Right hindlimb (tissue), 1 donor: ENCODE measurements at regions not wholly inside any gene's neighbourhood (a gene's known extent, or its start where the extent isn't known, plus 50 kb on each side); places are given as distances from the start of the nearest gene placed in this dataset.
"Not testable (repeated sequence)": the region's sequence is repeated elsewhere in the genome, so short reads cannot be mapped to it uniquely, and the experiment has no call there.

Experiments used
- DNase-seq: peaks from one replicate; pipeline ENCODE4 v3.0.0-alpha.2; 2018

GRCh38 chr17:79560527-79560926 lies 50.3 kb downstream of the RBFOX3 start:
- no peak for DNase-seq

GRCh38 chr17:79559111-79559887 lies 51.6 kb downstream of the RBFOX3 start:
- DNase-seq: no peak

DNA sequence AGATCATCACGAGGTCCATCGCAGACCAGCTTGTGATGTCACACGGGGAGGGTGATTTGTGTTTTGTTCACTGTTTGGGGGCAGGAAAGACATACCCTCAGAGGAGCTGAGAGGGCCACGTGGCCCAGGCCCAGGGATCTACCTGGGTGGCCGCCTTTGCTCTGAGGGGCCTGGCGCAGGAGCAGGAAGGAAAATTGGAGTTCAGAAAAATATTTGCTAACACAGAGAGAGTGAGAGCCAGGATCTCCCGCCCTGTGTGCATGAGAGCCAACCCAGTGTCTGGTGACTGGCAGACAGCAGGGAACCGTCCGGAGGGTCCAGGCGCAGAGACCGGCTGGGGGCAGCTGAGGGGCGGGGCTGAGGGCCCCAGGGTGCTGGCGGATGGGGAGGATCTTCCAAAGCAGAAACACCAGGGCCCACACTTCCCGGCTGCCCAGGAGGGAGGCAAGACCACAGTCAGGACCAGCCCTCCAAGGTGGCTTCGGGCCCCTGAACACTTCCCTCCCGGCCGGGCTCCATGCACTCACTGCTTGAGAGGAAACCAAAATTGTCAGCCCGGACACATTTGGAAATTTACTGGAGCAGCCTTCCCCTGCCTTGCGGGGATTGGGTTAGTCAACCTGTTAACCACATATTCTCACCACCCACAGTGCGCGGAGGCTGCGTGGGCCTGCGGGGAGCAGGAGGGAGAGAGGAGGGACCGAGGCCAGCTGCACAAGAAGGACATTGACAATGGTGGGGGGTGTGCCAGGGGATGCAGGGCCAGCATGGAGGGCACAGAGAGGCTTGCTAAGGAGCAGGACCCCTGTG lies 52.6 kb downstream of the RBFOX3 start:
- DNase-seq: peak; percentile 49

- no peak for DNase-seq
Measured at GRCh38 chr17:79557276-79558090, 53.4 kb downstream of the RBFOX3 start.

DNA sequence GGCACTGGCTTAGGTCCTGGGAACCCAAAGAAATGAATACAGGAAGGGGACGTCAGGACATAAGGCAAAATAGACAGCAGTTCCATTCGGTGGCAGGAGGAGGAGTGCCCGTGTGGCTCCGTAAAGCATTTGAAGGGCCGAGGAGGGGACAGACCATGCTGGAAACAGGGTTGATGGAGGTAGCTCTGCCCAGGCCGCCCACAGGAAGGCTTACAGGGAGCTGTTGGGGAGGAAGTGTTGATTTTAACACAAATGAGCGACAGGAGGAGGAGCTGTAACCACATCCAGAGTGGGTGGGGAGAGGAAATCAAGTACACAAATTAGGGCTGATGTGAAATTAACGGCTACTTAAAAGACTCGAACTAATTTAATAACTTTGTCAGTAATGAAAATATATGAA lies 54.6 kb downstream of the RBFOX3 start:
- no peak for DNase-seq

- DNase-seq: no peak
Measured at GRCh38 chr17:79555543-79555942, 55.3 kb downstream of the RBFOX3 start.

DNA sequence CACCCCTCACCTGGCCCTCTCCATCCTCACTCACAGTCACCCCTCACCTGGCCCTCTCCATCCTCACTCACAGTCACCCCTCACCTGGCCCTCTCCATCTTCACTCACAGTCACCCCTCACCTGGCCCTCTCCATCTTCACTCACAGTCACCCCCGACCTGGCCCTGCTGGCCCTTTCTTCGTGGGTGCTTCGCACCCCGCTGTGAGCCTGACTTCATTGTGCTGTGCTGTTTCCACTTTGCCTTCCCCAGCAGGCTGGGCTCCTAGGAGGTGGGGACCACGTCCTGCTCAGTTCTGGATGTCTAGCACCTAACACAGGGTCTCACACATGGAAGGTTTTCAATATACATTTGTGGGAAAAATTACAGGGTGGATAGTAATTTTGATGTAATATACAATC lies 56.5 kb downstream of the RBFOX3 start:
- DNase-seq: not testable (repeated sequence)

DNA sequence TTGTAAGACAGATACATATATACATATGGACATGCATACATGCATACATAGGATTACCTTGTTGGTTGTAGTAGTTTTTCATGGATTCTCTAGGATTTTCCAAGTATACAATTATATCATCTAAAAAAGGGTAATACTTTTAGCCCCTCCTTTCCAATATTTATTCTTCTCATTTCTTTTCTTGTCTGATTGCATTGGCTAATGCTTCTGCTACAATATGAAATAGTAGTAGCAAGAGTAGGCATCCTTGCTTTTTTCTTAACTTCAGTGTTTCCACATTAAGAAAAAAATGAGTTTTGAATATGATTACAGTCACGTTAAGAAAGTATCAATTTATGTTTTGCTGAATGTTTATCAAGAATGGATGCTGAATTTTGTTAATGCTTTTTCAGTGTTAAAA lies 58.0 kb downstream of the RBFOX3 start:
- no peak for DNase-seq

GRCh38 chr17:79552405-79552804 lies 58.4 kb downstream of the RBFOX3 start:
- no peak for DNase-seq

- no peak for DNase-seq
Measured at GRCh38 chr17:79549141-79549915, 61.5 kb downstream of the RBFOX3 start.

- DNase-seq: no peak
Measured at GRCh38 chr17:79548116-79548515, 62.7 kb downstream of the RBFOX3 start.

DNA sequence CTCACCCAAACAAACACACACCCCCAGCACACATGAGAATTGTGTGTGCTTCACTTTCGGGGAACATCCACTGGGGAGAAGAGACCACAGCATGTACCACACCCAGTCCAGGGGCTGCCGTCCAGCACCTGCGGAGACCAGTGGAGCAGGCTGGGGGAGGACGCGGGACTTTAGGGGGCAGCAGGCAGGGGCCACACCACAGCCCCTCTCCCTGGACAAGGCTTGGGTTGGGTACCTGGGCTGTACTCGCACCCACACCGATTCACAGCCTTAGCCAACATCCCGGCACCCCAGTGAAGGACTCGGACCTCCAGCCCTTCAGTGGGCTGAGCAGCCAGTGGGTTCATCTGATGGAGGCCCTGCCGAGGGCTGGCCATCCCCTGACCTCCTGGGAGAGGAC lies 63.3 kb downstream of the RBFOX3 start:
- DNase-seq: no peak

- DNase-seq: not testable (repeated sequence)
Measured at GRCh38 chr17:79547171-79547570, 63.7 kb downstream of the RBFOX3 start.

- DNase-seq: no peak
Measured at GRCh38 chr17:79546386-79546785, 64.5 kb downstream of the RBFOX3 start.

- DNase-seq: no peak
Measured at GRCh38 chr17:79545251-79546005, 65.4 kb downstream of the RBFOX3 start.

DNA sequence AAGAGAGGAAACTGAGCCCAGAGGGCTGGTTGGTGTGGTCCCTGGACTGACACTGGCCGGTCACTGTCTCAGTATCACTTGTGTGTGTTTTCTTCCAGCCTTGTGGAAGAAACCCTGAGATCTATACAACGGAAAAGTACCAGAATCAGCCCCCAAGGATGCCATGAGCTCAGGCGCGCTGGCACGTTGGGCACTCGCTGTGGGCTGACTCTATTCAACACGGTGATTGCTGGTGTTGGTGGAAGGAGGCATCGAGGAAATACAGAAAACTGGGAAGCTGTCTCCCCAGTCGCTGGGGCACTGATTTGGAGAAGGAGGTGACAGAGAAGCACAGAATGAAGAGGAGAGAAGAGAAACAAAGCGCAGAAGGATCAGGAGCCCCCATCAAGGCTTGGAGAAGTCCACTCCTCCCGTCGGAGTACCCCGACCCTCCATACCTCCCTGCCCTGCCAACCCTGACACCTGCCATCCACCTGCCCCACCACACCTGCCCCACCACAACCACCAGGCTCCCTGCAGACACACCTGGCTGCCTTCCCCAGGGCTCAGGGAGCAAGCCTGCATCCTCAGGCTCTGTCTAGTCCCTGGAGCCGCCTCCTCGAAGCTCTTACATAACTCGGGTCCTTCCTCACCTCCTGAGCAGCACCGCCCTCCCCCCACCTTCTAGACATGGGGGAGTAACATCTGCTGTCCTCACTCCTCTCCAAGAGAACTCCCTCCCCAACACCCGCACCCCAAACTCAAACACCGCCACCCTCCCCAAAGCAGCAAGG lies 66.5 kb downstream of the RBFOX3 start:
- DNase-seq: no peak

DNA sequence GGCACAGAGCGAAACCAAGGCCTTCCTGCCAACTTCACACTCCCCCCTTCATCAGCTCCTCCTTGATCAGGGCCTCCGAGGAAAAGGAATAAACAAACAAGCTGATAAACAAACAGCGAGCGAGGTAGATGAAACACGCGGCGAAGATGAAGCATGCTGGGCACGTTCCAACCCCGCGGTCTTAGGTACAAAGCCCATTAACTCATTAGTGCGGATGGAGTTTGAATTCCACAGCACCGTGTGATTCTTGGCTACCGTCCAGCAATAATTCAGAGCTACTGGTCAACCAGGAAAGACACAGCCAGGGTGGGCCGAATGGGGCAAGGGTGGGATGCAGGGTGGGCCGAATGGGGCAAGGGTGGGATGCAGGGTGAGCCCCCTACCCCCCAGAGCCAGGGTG lies 67.3 kb downstream of the RBFOX3 start:
- DNase-seq: no peak

GRCh38 chr17:79542718-79543117 lies 68.1 kb downstream of the RBFOX3 start:
- DNase-seq: no peak

DNA sequence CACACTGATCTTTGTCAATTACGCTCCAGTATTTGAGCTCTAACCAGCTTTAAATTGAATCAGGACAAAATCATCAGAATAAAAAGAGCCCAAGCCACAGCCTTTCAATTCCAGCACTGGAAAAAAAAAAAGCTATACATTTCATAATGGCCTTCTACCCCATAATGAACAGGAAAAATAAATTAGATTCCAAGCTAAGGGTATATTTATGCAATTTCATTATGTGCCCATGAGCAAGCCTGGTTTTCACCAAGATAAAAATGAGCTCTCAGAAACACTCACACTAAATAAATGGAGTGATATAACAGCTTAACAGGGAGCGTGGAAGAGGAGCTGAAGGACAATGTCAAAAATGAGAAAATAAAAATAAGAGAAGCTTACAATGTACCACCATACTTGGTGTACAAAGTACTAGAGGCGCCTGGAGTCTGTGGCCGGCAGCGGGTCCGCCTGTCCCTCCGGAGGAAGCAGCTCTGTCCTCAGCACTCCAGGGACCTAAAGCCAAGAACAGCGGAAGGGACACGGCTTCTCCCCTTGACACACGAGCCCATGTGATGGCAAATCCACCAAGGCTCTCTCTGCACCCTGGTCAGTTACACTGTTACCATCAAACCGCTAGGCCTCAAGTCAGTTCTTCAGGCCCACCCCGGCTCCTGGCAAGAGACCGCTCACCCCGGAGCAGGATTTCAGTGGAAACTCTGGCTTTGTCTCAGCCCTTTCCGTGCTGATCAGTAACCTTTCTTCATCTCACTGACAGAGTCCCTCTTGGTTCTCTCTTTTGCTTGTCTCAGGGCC lies 69.6 kb downstream of the RBFOX3 start:
- DNase-seq: no peak
